BLaER1 treated with 17β-estradiol and CSF1 and Interleukin-3, amounts not matched to agents 10 nM and 100 nM (cell line): ENCODE measurements at regions not wholly inside any gene's neighbourhood (a gene's known extent, or its start where the extent isn't known, plus 50 kb on each side); places are given as distances from the start of the nearest gene placed in this dataset.

Experiments used
- H3K27ac ChIP-seq, 11 experiments: shearing (Covaris generic); formaldehyde crosslinking; 2 replicates each; pipeline ENCODE4 v1.8.1; 2022
- H3K27me3 ChIP-seq, 11 experiments: shearing (Covaris generic); formaldehyde crosslinking; 2 replicates each; pipeline ENCODE4 v1.8.1; 2022
- H3K36me3 ChIP-seq, 11 experiments: shearing (Covaris generic); formaldehyde crosslinking; 2 replicates each; pipeline ENCODE4 v1.8.1; 2022
- H3K4me1 ChIP-seq, 10 experiments: shearing (Covaris generic); formaldehyde crosslinking; 2 replicates each; pipeline ENCODE4 v1.8.1; 2022
- H3K4me2 ChIP-seq, 11 experiments: shearing (Covaris generic); formaldehyde crosslinking; 2 replicates each; pipeline ENCODE4 v1.8.1; 2022
- H3K4me3 ChIP-seq, 10 experiments: shearing (Covaris generic); formaldehyde crosslinking; 2 replicates each; pipeline ENCODE4 v1.8.1; 2022
- H3K9ac ChIP-seq, 11 experiments: shearing (Covaris generic); formaldehyde crosslinking; 2 replicates each; pipeline ENCODE4 v1.8.1; 2022
- H3K9me3 ChIP-seq, 11 experiments: shearing (Covaris generic); formaldehyde crosslinking; replicated peaks in 1 of 11; 2 replicates each; pipeline ENCODE4 v1.8.1; 2022
- H4K20me1 ChIP-seq, 11 experiments: shearing (Covaris generic); formaldehyde crosslinking; 2 replicates each; pipeline ENCODE4 v1.8.1; 2022
- Cebpa-rat ChIP-seq, 11 experiments: shearing (Covaris generic); IDR thresholded peaks; 2 replicates each; pipeline ENCODE4 v1.8.1; 2022

- Histone ChIP-seq H3K27ac (no peak overlapping the region), H3K9me3 (no peaks in the 10 kb centered on the region), H3K4me2 (no peak overlapping the region), H3K27me3 (no peaks in the 10 kb centered on the region), H3K4me1 (peaks cover 0 to 10% (median 2%) of the 10 kb centered on the region in 10 experiments; a peak in 7 of 20 replicates), H3K36me3 (no peaks in the 10 kb centered on the region), H3K9ac (no peak overlapping the region), H4K20me1 (no peaks in the 10 kb centered on the region), H3K4me3 (no peak overlapping the region)
- no peak for TF ChIP-seq Cebpa-rat (IDR thresholded peaks at IDR 0.05)
These were observed 787.8 kb upstream of the PRR20A start for GRCh38 chr13:56352901-56353300.

- Histone ChIP-seq H3K27ac (no peak overlapping the region), H3K9ac (no peak overlapping the region), H3K27me3 (no peaks in the 10 kb centered on the region), H3K4me3 (no peak overlapping the region), H3K9me3 (no peaks in the 10 kb centered on the region), H4K20me1 (no peaks in the 10 kb centered on the region), H3K4me2 (no peak overlapping the region), H3K4me1 (peaks cover 0 to under 1% (median 0%) of the 10 kb centered on the region in 10 experiments; a peak in 1 of 20 replicates), H3K36me3 (no peaks in the 10 kb centered on the region)
- no peak for TF ChIP-seq Cebpa-rat (IDR thresholded peaks at IDR 0.05)
These were observed 784.0 kb upstream of the PRR20A start for GRCh38 chr13:56356690-56357089.

- H3K27ac ChIP-seq: no peak overlapping the region
- H3K4me1 ChIP-seq: no peaks in the 10 kb centered on the region
- H3K9ac ChIP-seq: no peak overlapping the region
- H3K4me3 ChIP-seq: no peak overlapping the region
- no peak overlapping the region for H3K4me2 ChIP-seq
- H3K27me3 ChIP-seq: no peaks in the 10 kb centered on the region
- peaks cover 0 to 8% (median 0%) of the 10 kb centered on the region in 11 experiments; a peak in 7 of 22 replicates for H3K9me3 ChIP-seq
- no peaks in the 10 kb centered on the region for H4K20me1 ChIP-seq
- H3K36me3 ChIP-seq: no peaks in the 10 kb centered on the region
- no peak for TF ChIP-seq Cebpa-rat (IDR thresholded peaks at IDR 0.05)
These were observed 762.2 kb upstream of the PRR20A start for GRCh38 chr13:56378566-56378965.

- Histone ChIP-seq H3K4me2 (no peak overlapping the region), H4K20me1 (no peaks in the 10 kb centered on the region), H3K27ac (no peak overlapping the region), H3K4me1 (no peaks in the 10 kb centered on the region), H3K4me3 (no peak overlapping the region), H3K9me3 (no peaks in the 10 kb centered on the region; a peak in 1 of 22 replicates), H3K9ac (no peak overlapping the region), H3K27me3 (no peaks in the 10 kb centered on the region), H3K36me3 (no peaks in the 10 kb centered on the region)
- TF ChIP-seq Cebpa-rat (IDR thresholded peaks at IDR 0.05): no peak
These were observed 747.2 kb upstream of the PRR20A start for GRCh38 chr13:56393549-56393948.

GRCh38 chr13:56396318-56396717 is 744.4 kb upstream of the PRR20A start:
- Histone ChIP-seq H4K20me1 (no peaks in the 10 kb centered on the region), H3K9ac (no peak overlapping the region), H3K9me3 (no peaks in the 10 kb centered on the region), H3K4me3 (no peak overlapping the region), H3K27ac (no peak overlapping the region), H3K27me3 (no peaks in the 10 kb centered on the region), H3K36me3 (no peaks in the 10 kb centered on the region), H3K4me1 (no peaks in the 10 kb centered on the region), H3K4me2 (no peak overlapping the region)
- TF ChIP-seq Cebpa-rat (IDR thresholded peaks at IDR 0.05): no peak

GRCh38 chr13:56400774-56401173 is 739.9 kb upstream of the PRR20A start:
- Histone ChIP-seq H3K4me1 (no peaks in the 10 kb centered on the region), H3K4me3 (no peak overlapping the region), H3K9ac (no peak overlapping the region), H3K4me2 (no peak overlapping the region), H3K36me3 (no peaks in the 10 kb centered on the region), H3K27ac (no peak overlapping the region), H3K9me3 (no peaks in the 10 kb centered on the region), H4K20me1 (no peaks in the 10 kb centered on the region), H3K27me3 (no peaks in the 10 kb centered on the region)
- TF ChIP-seq Cebpa-rat (IDR thresholded peaks at IDR 0.05): no peak

- Histone ChIP-seq H3K4me2 (no peak overlapping the region), H3K4me3 (no peak overlapping the region), H3K9me3 (no peaks in the 10 kb centered on the region), H3K9ac (no peak overlapping the region), H3K27ac (no peak overlapping the region), H3K36me3 (no peaks in the 10 kb centered on the region), H4K20me1 (no peaks in the 10 kb centered on the region), H3K4me1 (no peaks in the 10 kb centered on the region), H3K27me3 (no peaks in the 10 kb centered on the region)
- TF ChIP-seq Cebpa-rat (IDR thresholded peaks at IDR 0.05): no peak
These were observed 727.9 kb upstream of the PRR20A start for GRCh38 chr13:56412856-56413255.

GRCh38 chr13:56424246-56424645 is 716.5 kb upstream of the PRR20A start:
- H3K27ac ChIP-seq: no peak overlapping the region
- H4K20me1 ChIP-seq: no peaks in the 10 kb centered on the region

GRCh38 chr13:56457535-56458190 is 683.1 kb upstream of the PRR20A start:
- TF ChIP-seq Cebpa-rat (IDR thresholded peaks at IDR 0.05): no peak
- Histone ChIP-seq H3K4me2 (no peak overlapping the region), H3K36me3 (no peaks in the 10 kb centered on the region), H4K20me1 (no peaks in the 10 kb centered on the region), H3K4me3 (no peak overlapping the region), H3K4me1 (no peaks in the 10 kb centered on the region), H3K9ac (no peak overlapping the region), H3K27ac (no peak overlapping the region), H3K9me3 (no peaks in the 10 kb centered on the region), H3K27me3 (no peaks in the 10 kb centered on the region)

More at GRCh38 chr13:56424246-56424645, 716.5 kb upstream of the PRR20A start:
- TF ChIP-seq Cebpa-rat (IDR thresholded peaks at IDR 0.05): no peak
- Histone ChIP-seq H3K4me3 (no peak overlapping the region), H3K4me2 (no peak overlapping the region), H3K9me3 (no peaks in the 10 kb centered on the region), H3K27me3 (no peaks in the 10 kb centered on the region), H3K36me3 (no peaks in the 10 kb centered on the region), H3K9ac (no peak overlapping the region), H3K4me1 (peaks cover 0 to 7% (median 0%) of the 10 kb centered on the region in 10 experiments; a peak in 2 of 20 replicates)

- Histone ChIP-seq H3K9me3 (no peaks in the 10 kb centered on the region), H3K27me3 (no peaks in the 10 kb centered on the region), H4K20me1 (no peaks in the 10 kb centered on the region), H3K4me3 (no peak overlapping the region), H3K4me1 (no peaks in the 10 kb centered on the region), H3K4me2 (no peak overlapping the region), H3K36me3 (no peaks in the 10 kb centered on the region), H3K27ac (no peak overlapping the region), H3K9ac (no peak overlapping the region)
- TF ChIP-seq Cebpa-rat (IDR thresholded peaks at IDR 0.05): no peak
These were observed 681.4 kb upstream of the PRR20A start for GRCh38 chr13:56459286-56459685.
